ENCODE measurements at regions not wholly inside any gene's neighbourhood (a gene's known extent, or its start where the extent isn't known, plus 50 kb on each side); places are given as distances from the start of the nearest gene placed in this dataset.
A peak's percentile ranks its signal among the peaks of the same experiment; 100 is the strongest.
"Not testable (repeated sequence)": the region's sequence is repeated elsewhere in the genome, so short reads cannot be mapped to it uniquely, and the experiment has no call there.

DNA sequence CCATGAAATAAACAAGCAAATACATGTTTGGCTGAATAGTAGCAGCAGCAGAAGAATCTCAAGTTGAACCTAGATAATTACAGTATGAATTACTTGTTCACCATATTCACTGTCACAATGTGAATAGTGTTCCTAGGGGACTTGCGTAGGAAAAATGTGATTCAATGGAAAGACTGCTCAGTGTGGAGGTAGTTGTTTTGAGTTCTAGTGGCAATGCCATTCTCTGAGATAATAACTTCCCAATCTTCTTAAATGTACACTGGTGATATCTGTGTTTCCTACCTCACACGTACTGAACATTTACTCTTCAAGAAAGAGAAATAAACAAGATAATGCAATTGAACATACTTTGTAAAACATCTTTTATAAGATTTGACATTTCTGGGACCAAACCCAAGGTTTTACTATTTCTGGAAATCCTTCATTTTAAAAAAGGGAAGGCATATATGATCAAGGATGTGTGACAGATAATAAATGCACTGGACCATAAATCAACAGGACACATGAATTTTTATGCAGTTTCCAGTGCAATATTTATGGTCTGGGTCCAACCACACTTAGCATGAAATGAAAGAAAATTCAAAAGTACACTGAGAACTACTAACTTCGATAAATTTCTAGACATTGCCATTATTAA is 598.3 kb upstream of the ZNF385D start:
- intact Hi-C loops (cut with DNase I) = no loop called here
- ATAC-seq = no peak
- DNase-seq (ENCODE audit: missing footprints) = no peak

DNA sequence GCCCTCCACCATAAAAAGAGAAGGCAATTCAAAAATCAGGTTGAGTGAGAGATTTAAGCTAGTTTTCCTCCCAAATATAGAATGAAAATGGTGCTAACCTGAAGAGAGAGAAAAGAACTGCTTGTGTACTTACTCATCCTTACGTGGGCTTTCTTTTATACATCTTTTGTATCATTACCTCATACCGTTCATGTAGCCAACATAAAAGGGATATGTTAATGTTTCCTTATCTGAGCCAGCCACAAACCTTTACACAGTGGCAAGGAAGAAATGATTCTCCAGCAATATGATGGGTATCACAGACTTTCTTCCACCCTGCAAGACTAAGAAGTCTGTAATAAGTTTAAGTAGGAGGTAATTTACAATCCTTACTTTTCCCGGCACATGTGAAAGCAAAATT is 600.8 kb upstream of the ZNF385D start:
- intact Hi-C loops (cut with DNase I) = no loop called here
- DNase-seq (ENCODE audit: missing footprints) (no peak), ATAC-seq (no peak)

DNA sequence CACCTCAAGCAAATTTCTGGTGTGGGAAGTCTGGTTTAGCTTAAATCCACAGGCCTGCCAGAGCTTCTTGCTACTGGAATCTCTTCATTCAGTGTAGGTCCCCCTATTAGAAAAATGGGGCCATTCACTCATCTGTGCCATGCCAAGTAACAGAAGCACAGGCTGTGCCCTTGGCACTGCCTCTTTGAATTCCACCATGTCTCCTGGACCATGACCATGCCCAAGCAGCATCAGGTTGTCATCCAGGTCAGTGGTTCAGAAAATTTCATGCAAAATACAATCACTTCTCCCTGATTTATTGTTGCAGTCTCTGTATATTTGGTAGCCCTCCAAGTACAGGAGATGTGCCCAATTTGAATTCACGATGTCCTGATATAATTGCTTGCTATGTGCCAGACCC is 602.1 kb upstream of the ZNF385D start:
- DNase-seq (ENCODE audit: missing footprints) (no peak), ATAC-seq (no peak)
- intact Hi-C loops (cut with DNase I) = no loop called here

DNA sequence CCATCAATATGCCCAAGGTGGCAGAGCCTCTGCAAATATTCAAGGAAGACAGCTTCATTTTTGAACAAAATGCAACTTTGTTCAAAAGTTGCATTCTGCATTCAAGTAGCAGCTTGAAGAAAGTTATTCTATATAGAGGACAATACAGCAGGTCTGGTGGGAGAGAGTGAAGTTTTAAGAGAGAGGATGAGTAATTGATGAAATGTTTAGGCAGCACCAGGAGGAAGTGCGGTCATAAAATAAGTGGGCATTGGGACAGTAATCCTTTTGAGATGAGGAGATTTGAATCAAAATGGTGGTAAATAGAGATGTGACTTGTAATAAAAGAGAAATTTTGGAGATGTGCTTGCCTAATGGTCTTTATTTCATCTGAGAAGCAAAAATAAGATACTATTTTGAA is 607.3 kb upstream of the ZNF385D start:
- intact Hi-C loops (cut with DNase I) = no loop called here
- ATAC-seq = no peak

DNA sequence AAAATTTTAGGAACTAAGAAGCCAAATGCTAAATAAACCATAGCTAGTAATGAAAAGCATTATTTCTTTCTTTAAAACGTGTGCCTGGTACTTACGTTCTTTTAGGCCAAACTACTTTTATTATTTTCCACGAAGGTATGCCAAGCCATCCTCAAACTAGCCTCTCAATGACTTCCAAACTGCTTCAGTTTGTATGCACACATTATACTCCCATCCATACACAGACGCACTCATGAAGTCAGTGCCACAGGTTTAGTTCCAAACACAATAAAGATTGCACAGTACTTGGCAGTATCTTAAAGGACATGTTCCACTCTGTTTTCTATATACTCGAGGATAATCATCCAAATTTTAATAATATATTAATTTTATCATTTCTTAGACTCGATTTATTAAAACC is 609.2 kb upstream of the ZNF385D start:
- DNase-seq (ENCODE audit: missing footprints) (no peak), ATAC-seq (no peak)
- intact Hi-C loops (cut with DNase I) = no loop called here

More for the DNA sequence above, 607.3 kb upstream of the ZNF385D start:
- DNase-seq (ENCODE audit: missing footprints) = no peak

DNA sequence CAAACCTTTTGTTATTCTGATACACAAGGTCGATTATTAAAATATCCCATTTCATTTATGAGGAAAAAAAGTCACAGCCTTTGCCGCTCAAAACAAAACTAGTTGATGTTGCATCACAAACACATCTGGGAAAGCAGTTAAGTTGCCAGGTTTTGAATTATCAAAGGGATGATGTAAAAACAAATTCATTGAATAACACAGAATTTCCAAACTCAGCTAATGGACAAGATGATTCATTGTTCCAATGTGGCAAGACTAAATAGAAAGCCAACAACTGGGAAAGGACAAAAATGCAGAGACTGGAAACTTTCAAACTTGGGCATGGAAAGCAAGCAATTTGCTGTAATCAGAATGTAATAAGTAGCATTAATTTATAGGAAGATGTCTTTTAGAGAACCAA is 610.0 kb upstream of the ZNF385D start:
- intact Hi-C loops (cut with DNase I) = no loop called here
- no peak for DNase-seq (ENCODE audit: missing footprints)
- peak; percentile 72 for ATAC-seq

DNA sequence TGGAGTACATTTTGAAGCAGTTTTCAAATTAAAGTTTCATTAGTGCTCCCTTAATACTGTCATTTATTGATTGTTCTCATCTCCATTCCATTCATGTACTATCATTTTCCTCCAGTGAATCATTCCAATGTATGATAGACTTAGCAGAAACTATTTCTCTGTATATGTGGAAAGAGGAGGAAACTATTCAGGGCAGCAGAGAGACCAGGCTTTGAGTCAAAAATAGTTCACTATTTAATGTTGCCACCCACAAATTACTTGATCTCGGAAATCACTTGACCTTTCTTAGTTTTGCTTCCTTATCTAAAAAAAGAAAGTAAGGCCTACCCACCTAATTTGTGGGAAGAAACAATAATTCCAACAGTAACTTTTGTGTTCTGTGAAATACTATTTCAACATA is 610.5 kb upstream of the ZNF385D start:
- intact Hi-C loops (cut with DNase I) = no loop called here
- DNase-seq (ENCODE audit: missing footprints) (no peak), ATAC-seq (no peak)

DNA sequence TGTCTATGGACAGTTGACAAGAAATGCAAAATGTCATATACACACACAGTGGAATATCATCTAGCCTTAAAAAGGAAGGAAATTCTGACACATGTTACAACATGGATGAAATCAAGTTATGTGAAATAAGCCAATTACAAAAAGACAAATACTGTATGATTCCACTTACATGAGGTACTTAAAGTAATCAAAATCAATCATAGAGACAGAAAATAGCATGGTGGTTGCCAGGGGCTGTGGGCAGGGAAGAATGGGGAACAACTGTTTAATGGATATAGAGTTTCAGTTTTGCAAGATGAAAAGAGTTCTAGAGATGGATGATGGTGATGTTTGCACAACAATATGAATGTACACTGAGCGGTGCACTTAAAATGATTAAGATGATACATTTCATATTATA is 613.8 kb upstream of the ZNF385D start:
- intact Hi-C loops (cut with DNase I) = no loop called here
- no peak for ATAC-seq
- DNase-seq (ENCODE audit: missing footprints) = no peak

DNA sequence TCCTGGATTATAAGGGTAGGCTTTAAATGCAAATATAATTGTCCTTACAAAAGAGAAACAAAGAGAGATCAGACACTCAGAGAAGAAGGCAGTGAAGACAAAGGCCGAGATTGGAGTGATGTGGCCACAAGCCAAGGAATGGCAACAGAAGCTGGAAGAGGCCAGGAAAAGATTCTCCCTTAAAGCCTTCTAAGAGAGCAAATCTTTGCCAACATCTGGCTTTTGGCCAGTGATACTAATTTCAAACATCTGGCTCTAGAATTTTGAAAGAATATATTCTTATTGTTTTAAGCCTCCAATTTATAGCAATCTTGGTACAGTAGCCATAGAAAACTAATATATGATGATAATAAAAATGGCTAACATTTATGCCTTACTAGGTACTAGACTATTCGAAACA is 615.8 kb upstream of the ZNF385D start:
- DNase-seq (ENCODE audit: missing footprints) (no peak), ATAC-seq (no peak)
- intact Hi-C loops (cut with DNase I) = no loop called here

DNA sequence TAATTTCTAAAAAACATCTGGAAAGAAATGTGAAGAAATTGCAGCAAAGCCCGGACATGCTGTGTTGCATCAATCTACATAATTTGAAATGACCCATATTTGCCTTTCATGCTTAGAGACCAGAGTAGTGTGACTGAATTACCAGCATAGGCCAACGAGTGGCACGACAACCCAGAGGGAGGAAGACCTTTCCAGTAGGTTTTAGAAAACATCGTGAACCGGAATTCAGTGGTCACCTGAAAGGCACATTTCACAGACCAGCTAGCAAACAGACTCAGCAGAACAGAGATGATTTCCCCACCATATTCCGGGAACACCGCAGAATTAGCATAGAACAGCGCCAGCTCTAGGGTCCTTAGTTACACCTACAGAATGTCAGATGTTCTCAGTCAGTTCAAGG is 620.0 kb upstream of the ZNF385D start:
- intact Hi-C loops (cut with DNase I) = no loop called here
- ATAC-seq (no peak), DNase-seq (ENCODE audit: missing footprints) (no peak)

DNA sequence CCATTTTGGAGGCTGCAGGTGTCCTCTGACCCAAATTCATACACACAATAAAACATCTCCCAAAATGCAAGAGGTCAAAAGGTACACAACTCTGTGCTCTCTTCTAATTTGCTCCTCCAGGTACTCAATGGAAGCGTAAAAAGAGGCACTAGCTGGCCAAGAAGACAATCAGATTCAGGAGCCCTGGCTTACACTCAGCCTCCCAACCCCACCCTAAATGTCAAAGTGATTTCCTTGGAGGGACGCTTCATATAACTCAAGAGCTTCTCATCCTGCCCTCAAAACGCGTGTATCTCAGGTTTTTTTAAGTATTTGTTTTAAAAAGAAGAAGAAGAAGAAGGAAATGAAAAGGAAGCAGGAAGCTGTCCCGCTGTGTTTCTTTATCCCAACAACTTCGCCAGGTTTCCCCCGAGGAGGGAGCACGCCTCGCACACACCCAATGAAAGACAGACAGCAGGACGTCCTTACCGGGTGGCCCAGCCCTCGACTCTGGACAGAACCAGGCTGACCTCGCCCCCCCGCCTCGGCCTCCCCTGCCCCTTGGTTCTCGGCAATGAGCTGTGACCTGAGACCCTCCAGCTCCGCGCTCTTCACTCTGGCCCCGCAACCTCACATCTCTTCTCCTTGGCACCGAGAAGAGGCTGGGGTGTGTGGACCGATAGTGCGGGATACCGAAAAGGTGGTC is 620.7 kb upstream of the ZNF385D start:
- DNase-seq (ENCODE audit: missing footprints) = peak; percentile 43
- intact Hi-C loops (cut with DNase I) = no loop called here
- ATAC-seq = no peak

DNA sequence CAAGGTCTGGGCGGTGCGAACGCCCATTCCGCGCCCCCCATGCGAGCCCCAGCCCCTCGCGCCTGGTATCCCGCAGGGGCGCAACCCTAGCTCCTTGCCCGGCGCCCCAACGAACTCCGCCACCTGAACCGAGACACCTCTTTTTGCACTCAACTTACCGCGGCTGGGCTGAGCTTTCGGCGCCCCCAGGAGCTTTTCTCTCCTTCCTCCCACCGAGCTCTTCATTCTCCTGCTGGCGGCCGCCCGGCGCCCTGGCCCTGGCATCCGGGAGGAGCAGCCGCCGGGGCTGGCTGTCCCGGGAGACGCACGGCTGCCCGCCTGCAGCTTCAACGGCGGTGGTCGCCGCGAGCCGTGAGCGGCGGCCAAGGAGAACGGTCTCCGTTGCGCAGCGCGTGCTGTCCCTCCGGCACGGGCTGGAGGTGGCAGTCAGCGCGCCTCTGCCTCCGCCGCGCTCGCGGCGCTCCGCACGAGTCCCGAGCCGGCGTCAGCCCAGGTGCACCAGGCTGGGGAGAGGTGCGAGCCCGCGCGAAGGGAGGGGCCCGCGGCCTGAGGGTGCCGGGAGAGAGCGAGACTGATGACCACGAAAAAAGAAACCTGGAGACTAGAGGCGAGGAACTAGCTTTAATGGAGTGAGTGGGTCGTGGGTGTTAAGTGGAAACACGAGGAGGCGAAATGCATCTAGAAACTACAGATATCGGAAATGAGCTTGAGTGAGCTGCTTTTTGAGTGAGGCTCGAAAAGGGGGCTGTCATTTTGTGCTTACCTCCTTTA is 621.5 kb upstream of the ZNF385D start:
- ATAC-seq (peak; percentile 37), DNase-seq (ENCODE audit: missing footprints) (peak; percentile 63)
- intact Hi-C loops (cut with DNase I) = no loop called here

DNA sequence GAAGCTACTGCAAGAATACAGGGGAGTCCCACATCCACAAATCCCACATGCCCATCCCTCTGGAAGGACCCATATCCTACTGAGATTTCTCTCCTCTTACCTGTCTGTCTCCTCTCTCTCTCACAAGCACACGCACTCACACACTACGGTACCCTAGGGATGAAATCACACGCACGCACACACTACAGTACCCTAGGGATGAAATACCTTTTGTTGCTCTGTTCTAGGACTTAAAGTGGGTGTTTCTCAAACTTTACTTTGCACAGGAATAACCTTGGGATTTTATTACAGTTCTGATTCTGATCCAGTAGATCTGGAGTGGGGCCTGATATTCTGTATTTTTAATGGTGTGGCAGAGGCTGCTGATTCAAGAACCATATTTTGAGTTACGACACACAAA is 622.2 kb upstream of the ZNF385D start:
- DNase-seq (ENCODE audit: missing footprints) (no peak), ATAC-seq (no peak)
- intact Hi-C loops (cut with DNase I) = no loop called here

DNA sequence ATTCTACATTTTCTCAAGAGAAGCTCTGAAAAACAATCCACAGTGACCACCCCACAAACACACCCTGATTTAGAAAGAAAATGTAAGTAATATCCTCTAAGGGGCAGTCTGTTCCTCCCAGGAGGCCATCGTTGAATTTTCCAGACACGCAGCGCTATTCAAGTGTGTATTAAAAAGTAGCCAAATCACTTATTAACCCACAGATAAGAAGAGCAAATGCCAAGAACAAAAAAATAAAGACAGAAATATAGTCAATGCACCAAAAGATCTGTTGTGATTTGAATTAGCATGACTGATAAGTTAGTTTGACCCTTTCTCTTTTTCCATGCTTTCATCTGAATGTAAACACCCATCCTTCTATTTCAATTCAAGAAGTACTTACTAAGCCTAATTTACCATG is 622.8 kb upstream of the ZNF385D start:
- DNase-seq (ENCODE audit: missing footprints) (no peak), ATAC-seq (no peak)
- intact Hi-C loops (cut with DNase I) = no loop called here

DNA sequence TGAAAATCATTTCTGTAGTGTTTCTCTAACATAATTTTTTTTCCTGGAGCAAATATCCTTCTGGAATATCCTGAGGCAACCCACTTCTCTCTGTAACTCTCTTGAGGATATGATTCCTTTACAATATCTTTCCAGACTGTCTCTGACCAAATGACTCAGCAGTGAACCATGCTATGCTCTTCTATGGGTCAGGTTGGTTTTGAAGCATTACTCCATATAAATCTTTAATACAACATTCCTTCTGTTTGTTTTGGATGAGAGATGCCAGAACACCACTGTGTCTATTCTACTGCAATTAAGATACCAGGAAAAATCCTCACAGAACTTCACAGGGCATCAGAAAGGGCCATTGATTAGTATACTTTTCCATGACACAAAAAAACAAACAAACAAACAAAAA is 626.4 kb upstream of the ZNF385D start:
- intact Hi-C loops (cut with DNase I) = no loop called here
- no peak for ATAC-seq
- no peak for DNase-seq (ENCODE audit: missing footprints)

DNA sequence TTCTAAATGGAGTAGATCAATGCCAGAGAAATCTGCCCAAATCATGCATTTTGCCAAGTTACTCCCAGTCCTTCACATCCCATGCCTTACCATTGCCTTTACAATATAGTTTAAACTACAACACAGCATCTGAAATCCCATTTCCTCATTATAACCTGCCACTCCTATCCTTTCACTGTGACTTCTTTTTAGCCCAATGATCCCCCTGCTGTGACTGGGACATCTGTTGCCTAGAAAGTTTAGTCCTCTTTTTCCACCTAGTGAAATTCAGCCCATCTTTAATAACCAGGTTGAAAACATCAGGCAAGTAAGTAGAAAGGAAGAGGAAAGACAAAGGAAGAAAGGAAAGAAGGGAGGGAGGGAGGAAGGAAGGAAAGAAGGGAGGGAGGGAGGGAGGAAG is 627.9 kb upstream of the ZNF385D start:
- no peak for ATAC-seq
- intact Hi-C loops (cut with DNase I) = no loop called here
- DNase-seq (ENCODE audit: missing footprints) = no peak

DNA sequence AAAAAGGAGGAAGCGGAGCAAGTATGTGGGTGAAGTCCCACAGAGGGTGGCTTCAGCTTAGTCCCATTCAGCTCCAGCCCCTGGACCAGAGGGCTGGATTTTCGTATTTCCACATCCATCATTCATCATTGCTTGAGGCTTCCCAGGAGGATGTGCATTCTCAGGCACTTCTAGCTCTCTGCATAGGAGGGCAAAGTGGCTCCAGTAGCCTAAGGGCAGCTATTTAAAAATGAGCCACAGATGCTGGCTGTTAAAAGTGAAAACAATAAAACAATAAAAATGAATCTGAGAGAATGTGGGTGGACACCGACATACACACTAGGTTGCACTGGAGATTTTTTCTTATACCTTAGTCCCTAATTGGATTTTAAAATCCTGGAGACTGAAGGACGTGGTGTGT is 629.2 kb upstream of the ZNF385D start:
- intact Hi-C loops (cut with DNase I) = no loop called here
- no peak for ATAC-seq
- no peak for DNase-seq (ENCODE audit: missing footprints)

DNA sequence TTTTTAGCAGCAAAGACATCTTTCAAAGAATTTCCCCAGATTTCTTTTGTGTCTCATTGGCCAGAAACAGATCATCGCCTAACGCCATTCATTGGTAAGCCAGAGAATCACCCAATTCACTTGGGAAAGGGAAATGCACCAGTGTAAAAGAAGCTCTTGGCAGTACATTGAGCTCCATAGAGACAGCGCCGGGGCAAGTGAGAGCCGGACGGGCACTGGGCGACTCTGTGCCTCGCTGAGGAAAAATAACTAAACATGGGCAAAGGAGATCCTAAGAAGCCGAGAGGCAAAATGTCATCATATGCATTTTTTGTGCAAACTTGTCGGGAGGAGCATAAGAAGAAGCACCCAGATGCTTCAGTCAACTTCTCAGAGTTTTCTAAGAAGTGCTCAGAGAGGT is 630.6 kb upstream of the ZNF385D start:
- ATAC-seq; intact Hi-C loops (cut with DNase I): not testable (repeated sequence)
- peak; percentile 31 for DNase-seq (ENCODE audit: missing footprints)

DNA sequence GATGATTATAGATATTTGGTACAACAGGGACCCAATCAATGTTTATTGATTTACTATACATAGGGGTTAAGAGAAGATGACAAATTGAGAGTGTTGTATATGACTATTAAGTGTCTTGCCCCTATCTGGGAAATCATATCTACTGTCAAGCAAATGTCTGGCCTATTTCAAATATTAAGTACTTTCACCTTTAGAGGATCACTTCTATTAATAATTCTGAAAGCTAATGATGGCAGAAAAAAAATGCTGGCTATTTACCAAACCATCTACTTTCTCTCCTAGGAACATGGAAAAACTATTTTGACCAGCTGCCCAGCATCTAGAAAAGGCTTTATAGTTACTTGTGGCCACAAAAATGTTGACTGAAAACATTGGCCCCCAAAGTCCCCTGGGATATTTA is 632.3 kb upstream of the ZNF385D start:
- ATAC-seq = no peak
- DNase-seq (ENCODE audit: missing footprints) = no peak
- intact Hi-C loops (cut with DNase I) = no loop called here

DNA sequence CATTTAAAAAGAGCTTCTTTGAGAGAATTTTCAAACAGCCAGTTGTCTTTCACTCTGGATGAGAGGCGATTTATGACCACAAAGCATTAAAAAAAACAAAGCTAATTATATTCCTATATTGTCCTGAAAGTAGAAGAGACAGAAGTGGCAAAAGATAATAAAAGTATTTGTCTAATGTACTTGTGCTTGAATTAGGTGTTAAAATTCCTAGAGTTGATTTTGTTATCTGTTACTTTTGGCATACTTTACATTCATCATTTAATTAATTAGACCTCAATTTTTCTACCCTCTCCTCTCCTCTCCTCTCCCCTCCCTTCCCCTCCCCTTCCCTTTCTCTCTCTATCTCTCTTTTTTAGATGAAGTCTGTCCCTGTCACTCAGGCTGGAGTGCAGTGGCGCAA is 635.1 kb upstream of the ZNF385D start:
- DNase-seq (ENCODE audit: missing footprints) = no peak
- intact Hi-C loops (cut with DNase I) = no loop called here
- ATAC-seq = no peak
